ENCODE measurements at regions not wholly inside any gene's neighbourhood (a gene's known extent, or its start where the extent isn't known, plus 50 kb on each side); places are given as distances from the start of the nearest gene placed in this dataset.
A peak's percentile ranks its signal among the peaks of the same experiment; 100 is the strongest.

- Histone ChIP-seq H3F3A (ENCODE audit: insufficient read depth, low read length, poor library complexity, severe bottlenecking) (no peaks in the 10 kb centered on the region), H2AFZ (ENCODE audit: low read depth, low read length) (no peak overlapping the region), H3K36me3 (ENCODE audit: insufficient read depth, low read length) (no peaks in the 10 kb centered on the region), H3K79me2 (replicated peaks; ENCODE audit: insufficient read depth, low read length) (no peaks in the 10 kb centered on the region), H3K9me3 (ENCODE audit: low read length) (no peaks in the 10 kb centered on the region), H3K4me2 (ENCODE audit: low read length) (no peak overlapping the region), H3K27me3 (ENCODE audit: insufficient read depth, low read depth, low read length) (no peaks in the 10 kb centered on the region), H3K9ac (ENCODE audit: low read length) (no peak overlapping the region), H3K9me2 (ENCODE audit: insufficient read depth, low read length) (no peaks in the 10 kb centered on the region), H3K4me3 (ENCODE audit: low read length) (no peak overlapping the region), H3K27ac (ENCODE audit: low read length) (no peak overlapping the region), H4K20me1 (ENCODE audit: insufficient read depth) (no peaks in the 10 kb centered on the region)
- TF ChIP-seq CTCF (IDR thresholded peaks at IDR 0.05; ENCODE audit: poor library complexity, severe bottlenecking) (no peak), RAD21 (conservative IDR thresholded peaks at IDR 0.05) (peak; percentile 31), TAF1 (IDR thresholded peaks at IDR 0.05; ENCODE audit: low read depth) (no peak), SMC3 (conservative IDR thresholded peaks at IDR 0.05; ENCODE audit: poor library complexity) (no peak), EZH2 (IDR thresholded peaks at IDR 0.05; ENCODE audit: borderline replicate concordance, insufficient read depth, low read length, poor library complexity, severe bottlenecking) (no peak), POLR2AphosphoS5 (IDR thresholded peaks at IDR 0.05) (peak; percentile 67), MXI1 (conservative IDR thresholded peaks at IDR 0.05; ENCODE audit: poor library complexity, severe bottlenecking) (no peak), EP300 (conservative IDR thresholded peaks at IDR 0.05; ENCODE audit: poor library complexity, severe bottlenecking) (peak; percentile 93), REST (IDR thresholded peaks at IDR 0.05; ENCODE audit: borderline replicate concordance) (peak; percentile 50)
Measured at GRCh38 chr5:117376748-117377147, 802.1 kb upstream of the SEMA6A start.

GRCh38 chr5:117359895-117360294, 785.3 kb upstream of the SEMA6A start:
- no peaks in the 10 kb centered on the region for H3K79me2 ChIP-seq (replicated peaks; ENCODE audit: insufficient read depth, low read length)
- no peak overlapping the region for H2AFZ ChIP-seq (ENCODE audit: low read depth, low read length)
- no peaks in the 10 kb centered on the region for H4K20me1 ChIP-seq (ENCODE audit: insufficient read depth)

More at GRCh38 chr5:117359895-117360294, 785.3 kb upstream of the SEMA6A start:
- Histone ChIP-seq H3K9ac (ENCODE audit: low read length) (no peak overlapping the region), H3K27me3 (ENCODE audit: insufficient read depth, low read depth, low read length) (no peaks in the 10 kb centered on the region), H3F3A (ENCODE audit: insufficient read depth, low read length, poor library complexity, severe bottlenecking) (no peaks in the 10 kb centered on the region), H3K36me3 (ENCODE audit: insufficient read depth, low read length) (no peaks in the 10 kb centered on the region), H3K4me2 (ENCODE audit: low read length) (no peak overlapping the region), H3K9me2 (ENCODE audit: insufficient read depth, low read length) (no peaks in the 10 kb centered on the region), H3K9me3 (ENCODE audit: low read length) (no peaks in the 10 kb centered on the region), H3K4me3 (ENCODE audit: low read length) (no peak overlapping the region), H3K27ac (ENCODE audit: low read length) (no peak overlapping the region)
- no peak for TF ChIP-seq EP300 (conservative IDR thresholded peaks at IDR 0.05; ENCODE audit: poor library complexity, severe bottlenecking)
- no peak for TF ChIP-seq POLR2AphosphoS5 (IDR thresholded peaks at IDR 0.05)
- TF ChIP-seq MXI1 (conservative IDR thresholded peaks at IDR 0.05; ENCODE audit: poor library complexity, severe bottlenecking), result no peak
- no peak for TF ChIP-seq TAF1 (IDR thresholded peaks at IDR 0.05; ENCODE audit: low read depth)
- no peak for TF ChIP-seq REST (IDR thresholded peaks at IDR 0.05; ENCODE audit: borderline replicate concordance)
- no peak for TF ChIP-seq RAD21 (conservative IDR thresholded peaks at IDR 0.05)
- no peak for TF ChIP-seq EZH2 (IDR thresholded peaks at IDR 0.05; ENCODE audit: borderline replicate concordance, insufficient read depth, low read length, poor library complexity, severe bottlenecking)
- TF ChIP-seq SMC3 (conservative IDR thresholded peaks at IDR 0.05; ENCODE audit: poor library complexity), result no peak
- no peak for TF ChIP-seq CTCF (IDR thresholded peaks at IDR 0.05; ENCODE audit: poor library complexity, severe bottlenecking)
